Upper lobe of right lung (tissue), 1 donor: ENCODE measurements at regions not wholly inside any gene's neighbourhood (a gene's known extent, or its start where the extent isn't known, plus 50 kb on each side); places are given as distances from the start of the nearest gene placed in this dataset.

Source experiments
- ATAC-seq: fragments of 200-7000 bp; cut with Tn5 transposase; one replicate; pipeline ENCODE4 v1.9.1; 2020; ENCODE audit warnings: mild to moderate bottlenecking, moderate library complexity
- DNase-seq: peaks from one replicate; pipeline ENCODE4 v3.0.0-alpha.2; 2020
- H3K27ac ChIP-seq: fragments of 200-600 bp; one replicate; pipeline ENCODE4 v1.8.0; 2022
- H3K27me3 ChIP-seq: fragments of 200-600 bp; one replicate; pipeline ENCODE4 v1.8.0; 2022; ENCODE audit warnings: mild to moderate bottlenecking
- H3K36me3 ChIP-seq: fragments of 200-600 bp; one replicate; pipeline ENCODE4 v1.8.0; 2022
- H3K4me1 ChIP-seq: fragments of 200-600 bp; one replicate; pipeline ENCODE4 v1.8.0; 2022
- H3K4me3 ChIP-seq: fragments of 200-600 bp; one replicate; pipeline ENCODE4 v1.8.0; 2022; ENCODE audit warnings: mild to moderate bottlenecking
- H3K9me3 ChIP-seq: fragments of 200-600 bp; one replicate; pipeline ENCODE4 v1.8.0; 2022
- CTCF ChIP-seq: fragments of 200-600 bp; IDR thresholded peaks from one replicate; pipeline ENCODE4 v1.8.0; 2022; ENCODE audit warnings: antibody characterized with exemption
- intact Hi-C: fragments of 100-400 bp; cut with DNase I; formaldehyde crosslinking; loops from one replicate; pipeline ENCODE4 v1.11.0; 2022
- donor health status: DM: no; HTN: yes; CAD: no; lungs with severe emphysema.

- Histone ChIP-seq H3K27me3 (no peaks in the 10 kb centered on the region), H3K9me3 (no peaks in the 10 kb centered on the region), H3K36me3 (no peaks in the 10 kb centered on the region), H3K4me3 (no peak overlapping the region), H3K4me1 (no peaks in the 10 kb centered on the region), H3K27ac (no peak overlapping the region)
- intact Hi-C loops: no loop called here
- DNase-seq (no peak), ATAC-seq (no peak)
- TF ChIP-seq CTCF: no peak
Observed at GRCh38 chr6:103277936-103278335, 1581.8 kb downstream of the HACE1 start.

DNA sequence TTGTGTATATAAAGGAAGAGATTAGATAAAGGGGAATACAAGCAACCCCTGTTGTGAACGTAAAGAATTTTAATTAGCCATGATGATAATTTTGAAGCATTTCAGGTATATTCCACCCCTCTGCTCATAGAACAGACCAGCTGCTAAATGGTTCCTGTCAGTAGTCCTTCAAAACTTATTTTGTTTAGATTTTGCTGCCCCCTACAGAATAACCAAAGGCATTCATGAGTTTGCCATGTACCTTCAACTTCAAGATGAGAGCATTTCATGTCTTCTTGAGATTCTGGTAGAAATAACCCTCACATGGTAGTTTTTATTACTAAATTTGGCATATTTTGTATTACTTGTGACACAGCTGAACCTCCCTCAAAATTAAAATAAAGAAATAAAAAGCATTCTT lies 1586.7 kb downstream of the HACE1 start:
- intact Hi-C loops: no loop called here
- Histone ChIP-seq H3K36me3 (no peaks in the 10 kb centered on the region), H3K27me3 (no peaks in the 10 kb centered on the region), H3K4me3 (no peak overlapping the region), H3K27ac (no peak overlapping the region), H3K9me3 (no peaks in the 10 kb centered on the region), H3K4me1 (no peaks in the 10 kb centered on the region)
- ATAC-seq: no peak
- TF ChIP-seq CTCF: peak; percentile 23
- DNase-seq: no peak

GRCh38 chr6:103269581-103269980 lies 1590.1 kb downstream of the HACE1 start:
- no peak for TF ChIP-seq CTCF
- intact Hi-C loops: no loop called here
- H3K4me3 ChIP-seq: no peak overlapping the region
- no peak overlapping the region for H3K27ac ChIP-seq
- DNase-seq (no peak), ATAC-seq (no peak)
- no peaks in the 10 kb centered on the region for H3K9me3 ChIP-seq
- H3K36me3 ChIP-seq: no peaks in the 10 kb centered on the region
- no peaks in the 10 kb centered on the region for H3K27me3 ChIP-seq
- no peaks in the 10 kb centered on the region for H3K4me1 ChIP-seq

GRCh38 chr6:103268335-103268734 lies 1591.4 kb downstream of the HACE1 start:
- H3K4me1 ChIP-seq: no peaks in the 10 kb centered on the region
- no peak overlapping the region for H3K27ac ChIP-seq
- H3K36me3 ChIP-seq: no peaks in the 10 kb centered on the region
- no peak overlapping the region for H3K4me3 ChIP-seq
- no peak for ATAC-seq
- no peaks in the 10 kb centered on the region for H3K9me3 ChIP-seq
- DNase-seq: no peak
- no peak for TF ChIP-seq CTCF
- H3K27me3 ChIP-seq: no peaks in the 10 kb centered on the region
- intact Hi-C loops: no loop called here

DNA sequence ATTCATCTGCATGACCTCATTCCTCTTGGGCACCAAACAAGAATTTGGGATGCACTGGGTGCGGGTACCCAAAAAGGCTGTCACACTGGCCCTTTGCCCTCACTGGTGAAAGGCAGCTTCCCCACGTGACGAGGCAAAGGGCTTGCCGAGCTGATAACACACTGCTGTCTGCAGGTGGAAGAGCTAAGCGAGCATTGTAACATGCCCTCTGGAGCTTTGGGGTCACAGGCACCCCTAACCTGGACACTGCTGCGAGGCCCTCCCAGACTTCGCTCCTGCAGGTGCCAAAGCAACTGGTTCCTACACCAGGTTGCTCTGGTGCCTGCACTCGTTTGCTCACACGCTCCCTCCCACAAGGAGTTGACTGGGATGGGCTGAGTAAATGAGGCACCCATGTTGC lies 1595.7 kb downstream of the HACE1 start:
- intact Hi-C loops: no loop called here
- no peak for TF ChIP-seq CTCF
- H3K4me3 ChIP-seq: no peak overlapping the region
- no peaks in the 10 kb centered on the region for H3K36me3 ChIP-seq
- no peak overlapping the region for H3K27ac ChIP-seq
- ATAC-seq (peak; percentile 31), DNase-seq (no peak)
- H3K9me3 ChIP-seq: no peaks in the 10 kb centered on the region
- H3K27me3 ChIP-seq: no peaks in the 10 kb centered on the region
- no peaks in the 10 kb centered on the region for H3K4me1 ChIP-seq

- no peak overlapping the region for H3K4me3 ChIP-seq
- H3K27ac ChIP-seq: no peak overlapping the region
- no peaks in the 10 kb centered on the region for H3K27me3 ChIP-seq
- H3K36me3 ChIP-seq: no peaks in the 10 kb centered on the region
- no peak for ATAC-seq
- H3K9me3 ChIP-seq: no peaks in the 10 kb centered on the region
- DNase-seq: no peak
- no peak for TF ChIP-seq CTCF
- intact Hi-C loops: no loop called here
- H3K4me1 ChIP-seq: no peaks in the 10 kb centered on the region
Observed at GRCh38 chr6:103255132-103255531, 1604.6 kb downstream of the HACE1 start.
